K562 (cell line): ENCODE measurements at regions not wholly inside any gene's neighbourhood (a gene's known extent, or its start where the extent isn't known, plus 50 kb on each side); places are given as distances from the start of the nearest gene placed in this dataset.

ENCODE experiments used
- ATAC-seq: fragments of 200-7000 bp; cut with Tn5 transposase; 3 replicates; pipeline ENCODE4 v1.9.1; 2020; ENCODE audit warnings: moderate library complexity
- BruUV-seq: library from RNA; stranded (reverse); fragments of 400-500 nt; replicated peaks from 2 replicates; lab custom pipeline; 2021; lab: Mats Ljungman, UMichigan
- CTCF ChIA-PET: fragments of 300-600 bp; formaldehyde crosslinking; extraction: SDS; loops from one replicate; lab custom pipeline; 2021; ENCODE audit warnings: low intra/inter-chr PET ratio; lab: Yijun Ruan, JAX
- POLR2A ChIA-PET: fragments of 300-600, 350-650 bp; sonication (Branson Sonifier 250); formaldehyde crosslinking; extraction: SDS; loops from one replicate; lab custom pipeline; 2021; ENCODE audit warnings: antibody characterized with exemption, inconsistent platforms; lab: Yijun Ruan, JAX
- DNase-seq, 4 experiments: peaks; one replicate each; pipeline versions ENCODE4 v3.0.0 to v3.0.0-alpha.2; 2011 to 2018; ENCODE audit warnings: low spot score in 3 of 4, mixed read lengths in 3 of 4; ENCODE audit errors: extremely low read depth in 1 of 4
- FAIRE-seq: peaks from 2 replicates; lab custom pipeline; 2011; peaks lifted over from hg19 to GRCh38; lab: Jason Lieb, UNC
- H2AFZ ChIP-seq: 2 replicates; pipeline ENCODE4 v1.6.0; 2011; ENCODE audit warnings: low read depth, low read length, control low read depth, inconsistent platforms
- H3K27ac ChIP-seq: fragments of 200-600 bp; 3 replicates; pipeline ENCODE4 v1.8.0; 2011; ENCODE audit warnings: low read depth, mild to moderate bottlenecking, control low read depth, inconsistent platforms, low read length, moderate library complexity, mixed read lengths; ENCODE audit errors: extremely low read depth
- H3K27me3 ChIP-seq, 2 experiments: fragments of 300-600 bp in 1 of 2; 2 replicates in 1 of 2; 3 replicates in 1 of 2; pipeline versions ENCODE4 v1.6.0 to v1.8.0; 2011; ENCODE audit warnings: inconsistent platforms in 2 of 2, low read length in 2 of 2, mild to moderate bottlenecking in 1 of 2, mixed read lengths in 1 of 2, moderate library complexity in 1 of 2; ENCODE audit not compliant: control insufficient read depth in 2 of 2, insufficient read depth in 2 of 2
- H3K36me3 ChIP-seq: fragments of 300-600 bp; 3 replicates; pipeline ENCODE4 v1.8.0; 2011; ENCODE audit warnings: mild to moderate bottlenecking, low read length, inconsistent platforms; ENCODE audit not compliant: control insufficient read depth, insufficient read depth
- H3K4me1 ChIP-seq, 2 experiments: fragments of 200-600 bp in 1 of 2; replicated peaks in 1 of 2; 2 replicates in 1 of 2; 3 replicates in 1 of 2; pipeline versions ENCODE4 v1.5.1 to v1.8.0; 2011; ENCODE audit warnings: inconsistent platforms in 2 of 2, low read length in 2 of 2, mild to moderate bottlenecking in 1 of 2, mixed read lengths in 1 of 2, moderate library complexity in 1 of 2; ENCODE audit not compliant: control insufficient read depth in 2 of 2, insufficient read depth in 2 of 2
- H3K4me2 ChIP-seq: 2 replicates; pipeline ENCODE4 v1.6.1; 2011; ENCODE audit warnings: low read length, control low read depth, inconsistent platforms, mixed read lengths; ENCODE audit not compliant: insufficient read depth
- H3K4me3 ChIP-seq: fragments of 200-600 bp; sonication (generic), shearing (Covaris generic); 2 replicates; pipeline ENCODE4 v1.5.1; 2016; ENCODE audit warnings: control low read depth, inconsistent platforms
- H3K79me2 ChIP-seq: fragments of 200-600 bp; 3 replicates; pipeline ENCODE4 v1.8.0; 2011; ENCODE audit warnings: low read length, inconsistent platforms; ENCODE audit not compliant: control insufficient read depth, insufficient read depth
- H3K9ac ChIP-seq, 2 experiments: 2 replicates each; pipeline versions ENCODE4 v1.6.0 to v1.6.1; 2011; ENCODE audit warnings: low read depth in 2 of 2, low read length in 2 of 2, control low read depth in 1 of 2, inconsistent platforms in 1 of 2, mild to moderate bottlenecking in 1 of 2, mixed read lengths in 1 of 2; ENCODE audit not compliant: insufficient read depth in 1 of 2
- H3K9me1 ChIP-seq: one replicate; pipeline ENCODE4 v1.6.0; 2011; ENCODE audit warnings: inconsistent platforms, mild to moderate bottlenecking, low read length, moderate library complexity; ENCODE audit not compliant: control insufficient read depth, insufficient read depth
- H3K9me3 ChIP-seq: replicated peaks from 2 replicates; pipeline ENCODE4 v1.5.1; 2011; ENCODE audit warnings: low read depth, low read length, inconsistent platforms; ENCODE audit not compliant: control insufficient read depth, insufficient read depth
- H4K20me1 ChIP-seq: replicated peaks from 2 replicates; pipeline ENCODE4 v1.6.1; 2011; ENCODE audit warnings: low read length, inconsistent platforms, mixed read lengths; ENCODE audit not compliant: control insufficient read depth, insufficient read depth
- CHCHD3 ChIP-seq: fragments of 250-450 bp; sonication (Bioruptor Pico); IDR thresholded peaks from 2 replicates; pipeline ENCODE4 v2.1.2; 2022; ENCODE audit warnings: mild to moderate bottlenecking
- PKNOX1 ChIP-seq: fragments of 450-650 bp; IDR thresholded peaks from 2 replicates; pipeline ENCODE4 v1.6.1; 2016
- SMAD1 ChIP-seq: fragments of 150-350 bp; IDR thresholded peaks from 2 replicates; pipeline ENCODE4 v1.6.1; 2014; ENCODE audit warnings: low read length, low read depth; ENCODE audit not compliant: partially characterized antibody
- ZNF318 ChIP-seq, 2 experiments: fragments of 450-650 bp; IDR thresholded peaks; 2 replicates each; pipeline ENCODE4 v1.6.1; 2016; ENCODE audit warnings: mild to moderate bottlenecking in 2 of 2, borderline replicate concordance in 1 of 2, low read depth in 1 of 2, moderate library complexity in 1 of 2
- ZNF431 ChIP-seq: sonication (generic); formaldehyde crosslinking; IDR thresholded peaks from 2 replicates; pipeline ENCODE4 v1.8.0; 2022; ENCODE audit warnings: mild to moderate bottlenecking, missing genetic modification reagents
- ZNF449 ChIP-seq: fragments of 250-450 bp; sonication (Bioruptor Pico); IDR thresholded peaks from 2 replicates; pipeline ENCODE4 v1.8.0; 2022; ENCODE audit warnings: moderate library complexity, mild to moderate bottlenecking, inconsistent platforms
- WGBS: fragments of 100-300 bp; shearing (Covaris generic); methylation state at CpG from one replicate; pipeline ENCODE4 v1.1.6; 2016; ENCODE audit warnings: low coverage, mixed read lengths; ENCODE audit not compliant: insufficient coverage; ENCODE audit errors: missing lambda C conversion rate; 5-methylcytosine and 5-hydroxymethylcytosine counted together
- in situ Hi-C: fragments of 300-500 bp; cut with MboI; formaldehyde crosslinking; loops from 4 replicates; pipeline ENCODE4 v1.15.0; 2018; ENCODE audit warnings: inconsistent platforms, mixed read lengths
- intact Hi-C: fragments of 100-400 bp; cut with micrococcal nuclease; formaldehyde crosslinking; loops from 2 replicates; pipeline ENCODE4 v1.14.2; 2022

GRCh38 chr6:133129556-133129955 is 111.6 kb upstream of the EYA4 start:
- ChIA-PET POLR2A (no interaction called here), CTCF (no interaction called here)
- no peak overlapping the region for H3K4me2 ChIP-seq
- no peaks in the 10 kb centered on the region for H3K4me1 ChIP-seq
- WGBS: 0% methylated on average over 1 of the region's 1 CpG
- DNase-seq: no peak
- no peaks in the 10 kb centered on the region for H4K20me1 ChIP-seq
- no peak overlapping the region for H2AFZ ChIP-seq
- no peak overlapping the region for H3K27ac ChIP-seq
- no peak overlapping the region for H3K9ac ChIP-seq
- no peak for FAIRE-seq
- H3K27me3 ChIP-seq: no peaks in the 10 kb centered on the region
- H3K4me3 ChIP-seq: no peak overlapping the region
- intact Hi-C loops (no loop called here), in situ Hi-C loops (no loop called here)
- BruUV-seq: no TSS peak
- no peaks in the 10 kb centered on the region for H3K9me3 ChIP-seq
- no peaks in the 10 kb centered on the region for H3K9me1 ChIP-seq
- TF ChIP-seq ZNF449 (CRISPR knock-in tag) (no peak), CHCHD3 (CRISPR knock-in tag) (no peak), PKNOX1 (no peak), SMAD1 (no peak), ZNF318 (IDR thresholded peaks at IDR 0.05; ENCODE audit: borderline replicate concordance in 1 of 2, low read depth in 1 of 2) (no peak), ZNF431 (no peak)
- H3K36me3 ChIP-seq: no peaks in the 10 kb centered on the region
- no peak for ATAC-seq
- H3K79me2 ChIP-seq: no peaks in the 10 kb centered on the region
